LHCN-M2 (cell line): ENCODE measurements at regions not wholly inside any gene's neighbourhood (a gene's known extent, or its start where the extent isn't known, plus 50 kb on each side); places are given as distances from the start of the nearest gene placed in this dataset.
"Not testable (repeated sequence)": the region's sequence is repeated elsewhere in the genome, so short reads cannot be mapped to it uniquely, and the experiment has no call there.

Experiments used
- DNase-seq: peaks from one replicate; pipeline ENCODE4 v3.0.0-alpha.2; 2012; ENCODE audit warnings: low read depth

DNA sequence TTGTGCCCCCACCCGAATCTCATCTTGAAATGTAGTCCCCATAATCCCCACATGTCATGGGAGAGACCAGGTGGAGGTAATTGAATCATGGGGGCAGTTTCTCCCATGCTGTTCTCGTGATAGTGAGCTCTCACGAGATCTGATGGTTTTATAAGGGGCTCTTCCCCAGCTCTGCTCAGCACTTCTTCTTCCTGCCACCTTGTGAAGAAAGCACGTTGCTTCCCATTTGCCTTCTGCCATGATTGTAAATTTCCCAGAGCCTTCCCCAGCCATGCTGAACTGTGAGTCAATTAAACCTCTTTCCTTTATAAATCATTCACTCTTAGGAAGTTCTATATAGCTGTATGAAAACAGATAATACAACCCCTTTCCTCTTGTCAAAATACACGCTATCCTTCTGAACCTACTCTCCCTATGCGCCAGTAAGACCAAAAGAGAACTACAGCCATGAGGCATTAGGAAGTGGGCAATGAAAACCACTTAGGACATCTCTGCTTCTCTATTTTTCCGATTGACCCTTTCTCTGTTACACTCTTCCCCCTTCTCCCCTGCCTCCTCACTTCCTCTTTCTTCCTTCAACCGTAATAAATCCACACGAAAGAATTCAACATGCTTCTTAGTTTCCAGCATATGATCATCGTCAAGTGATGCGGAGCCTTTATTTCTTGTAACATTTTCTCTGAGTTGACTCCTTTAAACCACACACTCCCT lies 101.2 kb upstream of the WDR11 start:
- DNase-seq, result no peak

- DNase-seq, result no peak
Observed at GRCh38 chr10:120755771-120756170, 95.4 kb upstream of the WDR11 start.

DNA sequence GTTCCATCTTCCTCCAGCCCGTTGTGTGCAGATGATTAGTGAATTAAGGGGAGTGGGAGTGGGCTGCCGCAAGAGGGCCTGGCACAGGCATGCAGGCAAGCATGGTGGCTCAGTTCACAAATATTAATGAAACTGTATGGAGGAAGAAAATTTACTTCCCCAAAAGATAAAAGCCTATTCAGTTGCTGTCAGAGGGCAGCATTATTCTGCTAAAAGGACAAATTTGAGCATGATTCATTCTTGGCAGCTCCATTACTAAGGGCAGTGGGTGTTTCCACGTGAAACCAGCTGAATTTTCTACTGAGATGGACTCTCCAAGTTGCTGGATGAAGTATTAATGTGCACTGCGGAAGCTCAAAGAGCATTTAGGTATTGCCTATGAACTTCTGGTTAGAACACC lies 90.9 kb upstream of the WDR11 start:
- no peak for DNase-seq

- no peak for DNase-seq
Observed at GRCh38 chr10:120761951-120762350, 89.2 kb upstream of the WDR11 start.

- no peak for DNase-seq
Observed at GRCh38 chr10:120765226-120765803, 85.8 kb upstream of the WDR11 start.

GRCh38 chr10:120768227-120768626 lies 82.9 kb upstream of the WDR11 start:
- no peak for DNase-seq

GRCh38 chr10:120770496-120770895 lies 80.7 kb upstream of the WDR11 start:
- DNase-seq, result no peak

DNA sequence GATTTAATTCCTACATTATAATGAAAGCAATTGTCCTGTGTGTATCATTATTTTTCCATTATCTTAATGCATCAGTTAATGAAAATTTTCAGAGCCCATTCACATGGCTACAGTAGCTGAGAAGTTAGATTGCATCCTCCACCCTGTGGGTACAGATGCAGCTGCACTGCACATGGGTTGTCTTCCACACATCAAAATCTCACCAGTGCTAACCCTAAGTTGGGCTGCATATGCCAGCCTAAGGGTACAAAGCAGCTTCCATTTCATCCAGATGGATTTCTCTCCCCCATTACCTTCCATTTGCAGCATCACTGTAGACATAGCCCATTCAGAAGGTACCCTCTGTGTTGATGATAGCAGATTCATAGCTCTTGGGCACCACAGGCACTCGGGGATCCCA lies 74.7 kb upstream of the WDR11 start:
- DNase-seq, result no peak

DNA sequence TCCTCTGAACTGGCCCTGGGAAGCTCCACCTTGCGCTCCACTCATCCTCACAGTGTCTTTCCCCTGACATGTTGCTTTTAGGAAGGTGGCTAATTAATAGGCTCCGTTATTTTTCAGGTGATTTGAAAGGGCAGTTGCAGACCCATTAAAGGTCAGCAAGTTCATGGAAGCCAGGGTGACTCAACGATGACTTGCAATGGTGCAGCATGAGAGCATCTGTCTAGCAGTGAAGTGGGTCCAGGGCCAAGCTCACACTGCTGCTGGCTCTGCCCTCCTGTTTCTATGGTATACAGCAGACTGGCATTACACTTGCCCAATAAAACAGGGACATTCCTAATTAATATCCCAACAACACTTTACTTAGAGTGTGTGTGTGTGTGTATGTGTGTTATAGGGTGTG lies 68.8 kb upstream of the WDR11 start:
- no peak for DNase-seq

GRCh38 chr10:120783098-120783497 lies 68.1 kb upstream of the WDR11 start:
- DNase-seq, result no peak

GRCh38 chr10:120783867-120784266 lies 67.3 kb upstream of the WDR11 start:
- DNase-seq, result no peak

GRCh38 chr10:120788771-120789170 lies 62.4 kb upstream of the WDR11 start:
- DNase-seq, result no peak

- no peak for DNase-seq
Observed at GRCh38 chr10:120789303-120790203, 61.6 kb upstream of the WDR11 start.

- no peak for DNase-seq
Observed at GRCh38 chr10:120791316-120791715, 59.8 kb upstream of the WDR11 start.

DNA sequence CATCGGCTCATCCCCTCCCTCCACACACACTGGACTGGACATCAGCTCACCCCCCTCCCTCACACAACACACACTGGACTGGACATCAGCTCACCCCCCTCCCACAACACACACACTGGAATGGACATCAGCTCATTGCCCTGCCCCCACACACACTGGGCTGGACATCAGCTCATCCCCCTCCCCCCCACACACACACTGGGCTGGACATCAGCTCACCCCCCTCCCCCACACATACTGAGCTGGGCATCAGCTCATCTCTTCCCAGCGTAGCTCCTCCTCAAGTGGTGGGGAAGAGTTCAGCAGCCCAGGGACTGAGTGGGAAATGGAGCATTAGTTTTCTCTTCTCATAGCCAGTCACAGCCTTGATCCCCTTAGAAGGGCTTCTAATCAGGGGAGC lies 58.1 kb upstream of the WDR11 start:
- no peak for DNase-seq

- peak; percentile 39 for DNase-seq
Observed at GRCh38 chr10:120794390-120794789, 56.8 kb upstream of the WDR11 start.

GRCh38 chr10:120798276-120798675 lies 52.9 kb upstream of the WDR11 start:
- not testable (repeated sequence) for DNase-seq

DNA sequence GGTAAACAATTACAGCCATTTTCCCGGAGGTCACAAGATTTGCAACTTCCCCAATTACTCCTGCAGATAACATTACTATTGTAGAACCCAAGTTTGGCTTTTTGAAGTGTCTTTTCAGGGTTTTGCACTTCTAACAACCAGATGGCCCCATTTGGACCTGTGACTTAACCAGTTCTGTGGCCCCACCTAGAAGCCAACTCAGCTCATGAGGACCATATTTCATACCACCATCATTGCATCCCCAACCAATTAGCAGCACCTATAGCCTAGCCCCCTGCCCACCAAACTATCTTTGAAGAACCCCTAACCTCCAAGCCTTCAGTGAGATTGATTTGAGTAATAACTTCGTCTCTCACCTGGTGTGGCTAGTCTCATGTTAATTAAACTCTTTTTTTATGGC lies 51.3 kb upstream of the WDR11 start:
- no peak for DNase-seq

- DNase-seq, result no peak
Observed at GRCh38 chr10:120800528-120801323, 50.4 kb upstream of the WDR11 start.
